NOMO-1 treated with dmso at 0.1 percent for 144 hours (cell line): ENCODE measurements at regions not wholly inside any gene's neighbourhood (a gene's known extent, or its start where the extent isn't known, plus 50 kb on each side); places are given as distances from the start of the nearest gene placed in this dataset.
"Not testable (repeated sequence)": the region's sequence is repeated elsewhere in the genome, so short reads cannot be mapped to it uniquely, and the experiment has no call there.

Source experiments
- DNase-seq: peaks from one replicate; lab custom pipeline; 2025; ENCODE audit not compliant: unreplicated experiment; lab: John Stamatoyannopoulos, UW

GRCh38 chr10:57599440-57599839 is 668.3 kb downstream of the IPMK start:
- no peak for DNase-seq

DNA sequence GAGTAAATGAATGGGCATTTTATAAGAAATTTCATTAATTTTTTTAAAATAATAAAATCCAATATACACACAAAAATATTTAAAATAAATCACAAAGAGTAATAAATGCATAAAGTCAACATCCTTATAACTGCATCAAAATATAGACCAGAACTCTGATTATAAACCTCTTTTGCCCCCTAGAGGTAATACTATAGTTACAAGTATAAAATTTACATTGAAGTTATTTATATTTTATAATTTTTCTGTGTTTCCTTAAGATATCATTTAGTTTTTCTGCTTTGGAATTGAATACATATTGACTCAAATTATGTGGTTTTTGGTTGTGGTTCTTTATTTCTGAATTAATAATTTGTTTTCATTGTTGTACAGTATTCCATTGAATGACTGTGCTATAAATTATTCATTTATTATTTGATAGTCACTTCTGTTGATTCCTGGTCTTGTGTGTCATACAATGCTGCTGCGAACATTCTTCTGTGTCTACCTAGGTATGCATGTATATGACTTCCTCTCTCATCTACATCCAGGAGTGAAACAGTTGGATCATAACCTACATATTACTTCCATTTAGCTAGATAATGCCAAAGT is 673.6 kb downstream of the IPMK start:
- no peak for DNase-seq

DNA sequence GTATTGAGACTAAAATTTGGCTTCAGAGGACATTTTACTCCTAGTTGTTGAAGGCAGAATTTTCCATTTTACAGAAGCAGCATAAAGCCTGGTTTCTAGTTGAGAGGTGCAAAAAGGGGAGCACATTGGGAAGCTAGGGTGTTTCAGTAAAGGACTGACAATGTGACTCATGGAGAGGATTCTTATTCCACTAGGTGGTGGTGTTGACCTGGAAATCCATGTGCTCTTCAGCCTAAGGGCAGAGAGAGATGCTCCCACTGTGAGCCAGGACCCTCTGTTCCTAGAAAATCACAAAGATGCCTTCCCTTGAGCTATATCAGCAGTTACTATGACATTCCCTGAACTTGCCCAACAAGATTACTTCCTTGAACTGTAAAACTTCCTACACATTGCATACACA is 687.8 kb downstream of the IPMK start:
- no peak for DNase-seq

DNA sequence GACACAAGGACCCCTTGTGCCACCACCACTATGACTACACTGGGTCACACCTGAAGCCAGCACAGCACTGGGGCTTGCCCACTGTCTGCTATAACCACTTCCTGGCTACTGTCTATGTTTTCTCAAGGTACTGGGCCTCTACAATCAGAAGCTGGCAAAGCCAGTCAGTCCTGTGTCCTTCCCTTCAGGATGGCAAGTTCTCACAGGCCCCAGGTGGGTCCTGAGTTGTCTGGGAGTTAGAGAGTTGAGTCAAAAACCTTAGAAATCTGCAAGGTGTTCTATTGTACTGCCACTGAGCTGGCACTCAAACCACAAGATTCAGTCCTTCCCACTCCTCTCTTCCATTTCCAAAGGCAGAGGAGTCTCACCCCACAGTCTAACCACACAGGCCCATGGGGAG is 705.5 kb downstream of the IPMK start:
- no peak for DNase-seq

- not testable (repeated sequence) for DNase-seq
These were observed 715.9 kb downstream of the IPMK start for GRCh38 chr10:57551774-57552173.

DNA sequence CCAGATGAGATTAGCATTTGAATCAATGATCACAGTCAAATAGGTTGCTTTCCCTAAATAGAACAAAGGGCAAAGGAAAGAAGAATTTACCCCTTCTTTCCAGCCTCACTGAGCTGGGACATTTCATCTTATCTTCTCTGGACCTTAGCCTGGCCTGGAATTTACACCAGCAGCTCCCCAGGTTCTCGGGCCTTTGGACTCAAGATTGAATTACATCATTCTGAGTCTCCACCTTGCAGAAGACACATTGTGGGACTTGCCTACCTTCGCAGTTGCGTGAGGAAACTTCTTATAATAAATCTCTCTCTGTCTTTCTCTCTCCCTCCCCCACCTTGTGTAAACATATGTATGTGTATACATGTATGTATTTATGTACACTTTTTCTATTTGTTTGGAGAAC is 732.4 kb downstream of the IPMK start:
- DNase-seq = no peak

DNA sequence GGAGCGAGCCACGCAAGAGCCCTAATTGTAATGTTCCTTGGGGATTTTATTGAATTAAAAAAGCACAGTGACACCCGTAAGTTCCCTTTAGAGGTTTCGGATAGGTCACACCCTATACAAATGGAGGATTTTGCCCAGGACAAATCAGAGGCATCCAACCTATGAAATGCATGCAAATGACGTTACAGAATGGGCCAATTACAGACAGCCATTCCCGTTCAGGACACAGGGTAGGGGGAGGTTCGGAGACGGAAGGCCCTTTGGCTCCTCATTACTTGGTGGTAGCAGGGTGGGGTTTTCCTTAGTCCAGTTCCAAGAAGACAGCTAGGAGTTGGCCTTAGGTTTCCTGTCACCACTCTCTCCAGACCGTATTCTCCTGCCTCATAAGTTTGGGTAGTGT is 754.1 kb downstream of the IPMK start:
- DNase-seq = no peak

- DNase-seq = no peak
These were observed 759.9 kb downstream of the IPMK start for GRCh38 chr10:57507788-57508187.

DNA sequence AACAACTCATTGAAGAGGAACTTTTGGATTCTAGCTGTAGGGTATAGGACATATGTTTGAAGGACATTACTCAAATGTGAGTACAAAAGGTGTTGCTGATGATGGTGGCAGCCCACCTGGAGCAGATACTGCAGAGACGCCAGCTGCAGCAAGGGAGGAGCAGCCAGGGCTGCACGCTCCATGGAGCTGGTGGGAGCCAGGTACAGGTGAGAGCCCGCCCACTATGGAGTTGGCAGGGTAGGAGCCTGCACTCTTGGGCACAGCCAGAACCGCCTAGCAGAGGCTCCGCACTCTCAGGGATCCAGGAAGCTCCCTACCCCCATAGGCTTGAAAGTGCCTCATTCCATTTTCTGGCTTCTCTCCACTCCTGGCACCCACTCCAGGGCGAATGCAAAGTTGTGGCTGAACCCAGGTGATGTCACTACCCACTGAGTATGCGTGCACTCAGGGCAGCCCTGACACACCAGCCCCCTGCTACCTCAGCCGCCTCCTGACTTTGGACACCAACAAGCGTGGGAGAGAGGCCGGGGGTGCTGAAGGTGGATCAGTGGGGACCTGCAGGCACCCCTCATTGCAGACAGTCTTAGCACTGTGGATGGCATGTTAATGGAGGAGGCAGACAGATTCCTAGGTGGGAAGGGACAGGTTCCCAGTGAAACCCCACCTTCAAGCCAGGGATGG is 761.1 kb downstream of the IPMK start:
- DNase-seq = no peak

DNA sequence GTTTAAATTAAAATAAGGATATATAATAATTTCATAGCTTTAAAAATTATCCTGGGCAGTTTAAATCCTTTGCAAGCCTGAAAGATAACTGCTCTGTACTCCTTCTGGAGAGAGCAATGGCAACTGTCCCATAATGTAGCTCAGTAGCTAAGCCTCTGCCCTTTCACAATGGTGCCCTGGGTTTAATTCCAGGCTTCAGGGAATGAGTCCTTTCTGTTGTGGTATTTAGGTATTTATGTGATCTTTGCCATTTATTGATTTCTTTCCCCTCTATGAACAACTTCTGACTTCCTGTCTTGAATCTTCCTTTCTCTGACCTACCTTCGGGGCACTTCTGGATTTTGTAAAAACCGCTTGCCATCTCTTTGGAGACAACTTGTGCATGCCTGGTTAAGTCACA is 773.2 kb downstream of the IPMK start:
- DNase-seq = no peak

DNA sequence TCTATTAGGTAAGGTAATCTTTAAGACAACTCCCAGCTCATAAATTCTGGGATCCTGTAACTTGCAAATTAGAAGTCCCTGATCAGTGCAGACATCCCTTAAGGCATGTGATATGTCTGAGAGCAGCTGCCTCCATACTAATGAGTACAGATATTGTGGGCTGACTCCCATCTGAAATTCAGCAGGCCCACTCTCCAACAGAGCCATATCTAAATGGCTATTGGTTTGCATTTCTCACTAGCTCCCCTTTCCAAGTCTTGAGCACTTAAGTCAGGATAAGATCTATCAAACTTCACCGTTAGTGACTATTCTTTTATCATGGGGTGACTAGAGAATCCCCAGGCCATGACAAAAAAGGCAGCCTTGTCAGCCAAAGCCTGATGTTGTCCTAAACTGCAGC is 785.4 kb downstream of the IPMK start:
- DNase-seq = no peak

GRCh38 chr10:57472823-57473619 is 794.7 kb downstream of the IPMK start:
- DNase-seq = no peak

DNA sequence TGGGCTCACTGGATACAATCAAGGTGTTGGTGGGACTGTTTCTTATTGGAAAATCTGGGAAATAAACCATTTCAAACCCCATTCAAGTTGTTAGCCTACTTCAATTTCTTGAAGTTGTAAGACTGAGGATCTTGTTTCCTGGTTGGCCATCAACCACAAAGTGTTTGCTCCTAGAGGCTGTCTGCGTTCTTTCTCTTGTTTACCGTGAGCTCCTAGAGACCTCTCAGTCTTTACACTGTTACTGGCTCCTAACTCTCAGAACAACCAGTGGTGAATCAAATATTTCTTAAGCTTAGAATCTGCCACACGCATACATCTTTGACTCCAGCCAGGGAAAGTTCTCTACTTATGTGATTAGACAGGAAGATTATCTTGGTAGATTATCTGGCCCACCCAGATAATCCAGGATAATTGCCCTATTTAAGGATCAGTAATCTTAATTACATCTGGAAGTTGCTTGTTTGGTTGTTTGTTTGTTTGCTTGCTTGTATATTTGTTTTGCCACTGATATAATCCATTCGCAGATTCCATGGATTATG is 798.7 kb downstream of the IPMK start:
- no peak for DNase-seq

DNA sequence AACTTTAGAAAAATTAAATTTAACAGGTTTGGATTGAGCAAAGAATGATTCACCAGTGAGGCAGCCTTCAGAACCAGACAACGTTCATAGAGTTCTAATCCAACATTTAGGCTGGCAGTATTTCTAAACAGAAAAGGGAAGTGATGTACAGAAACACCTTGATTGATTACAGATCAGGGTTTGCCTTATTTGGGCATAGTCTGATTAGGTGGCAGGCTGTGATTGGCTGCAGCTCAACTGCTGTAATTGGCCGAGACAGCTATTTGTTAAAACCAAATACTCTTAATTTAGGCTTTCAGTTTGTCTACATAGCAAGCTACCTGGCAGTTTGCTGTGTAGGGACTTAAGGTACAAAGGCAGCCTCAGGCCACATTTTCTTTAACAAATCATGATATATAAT is 802.5 kb downstream of the IPMK start:
- no peak for DNase-seq

- DNase-seq = no peak
These were observed 807.2 kb downstream of the IPMK start for GRCh38 chr10:57460540-57460939.

GRCh38 chr10:57457972-57458512 is 809.7 kb downstream of the IPMK start:
- DNase-seq = no peak

- DNase-seq = no peak
These were observed 837.3 kb downstream of the IPMK start for GRCh38 chr10:57430376-57430775.

DNA sequence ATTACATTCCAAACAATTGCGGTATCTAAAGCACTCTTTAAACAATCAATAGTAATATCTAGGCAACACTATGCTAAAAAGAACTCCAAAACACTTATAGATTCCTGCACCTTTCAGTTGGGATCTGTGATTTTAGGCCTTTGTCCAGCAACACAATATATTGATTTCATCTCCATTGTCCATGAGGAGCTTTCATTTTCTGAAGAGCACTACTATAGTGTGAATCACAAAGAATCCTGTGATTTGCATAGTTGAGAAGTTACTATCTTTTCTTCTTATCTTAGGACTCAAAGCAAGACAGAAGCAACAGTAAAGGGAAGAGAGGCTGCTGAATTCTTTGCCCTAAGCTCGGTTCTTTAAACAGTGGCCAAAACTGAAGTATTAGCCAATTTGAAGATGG is 846.8 kb downstream of the IPMK start:
- no peak for DNase-seq

DNA sequence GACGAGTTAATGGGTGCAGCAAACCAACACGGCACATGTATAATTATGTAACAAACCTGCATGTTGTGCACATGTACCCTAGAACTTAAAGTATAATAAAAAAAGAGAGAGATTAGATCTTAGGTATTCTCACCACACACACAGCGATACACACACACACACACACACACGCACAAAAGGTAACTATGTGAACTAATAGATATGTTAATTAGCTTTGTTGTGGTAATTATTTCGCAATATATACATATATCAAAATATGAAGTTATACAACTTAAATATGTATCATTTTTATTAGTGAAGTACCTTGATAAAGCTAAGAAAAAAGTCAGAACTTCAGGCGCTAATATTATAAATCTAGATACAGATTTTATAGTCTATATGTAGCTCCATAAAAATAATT is 849.2 kb downstream of the IPMK start:
- no peak for DNase-seq

DNA sequence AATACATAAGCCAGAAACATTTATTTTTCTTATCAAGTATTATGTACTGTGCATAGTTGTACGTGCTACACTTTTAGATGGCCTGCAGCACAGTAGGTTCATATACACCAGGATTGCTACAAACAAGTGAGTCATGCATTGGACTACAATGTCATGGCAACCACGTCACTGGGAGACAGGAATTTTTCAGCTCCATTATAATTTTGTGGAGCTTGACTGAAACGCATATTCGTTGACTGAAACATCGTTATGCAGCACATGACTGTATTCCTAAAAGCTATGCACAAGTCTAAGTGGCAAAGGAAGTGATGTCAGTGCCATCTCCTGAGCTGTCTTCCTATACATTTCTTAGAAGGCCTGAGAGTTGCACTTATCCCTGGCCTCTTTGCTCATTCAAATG is 871.8 kb downstream of the IPMK start:
- no peak for DNase-seq

- DNase-seq = no peak
These were observed 900.3 kb downstream of the IPMK start for GRCh38 chr10:57367412-57367811.

DNA sequence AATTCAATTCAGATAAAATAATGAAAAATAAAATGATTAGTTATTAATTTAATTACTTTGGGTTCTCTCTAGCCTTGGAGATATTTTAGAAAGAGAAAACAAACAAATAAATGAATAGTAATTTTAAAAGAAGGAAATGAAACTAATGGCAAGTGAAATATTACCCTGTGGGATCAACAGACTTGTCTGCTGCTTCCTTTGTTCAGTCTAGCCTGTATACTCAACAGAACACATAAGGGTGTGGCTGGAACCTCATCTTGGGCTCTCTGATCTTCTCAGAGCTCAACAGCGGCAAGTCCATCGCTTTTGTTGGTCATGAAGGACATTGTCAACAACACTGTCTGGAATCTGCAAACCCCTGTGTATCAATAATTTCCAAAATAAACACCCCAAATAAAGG is 904.9 kb downstream of the IPMK start:
- no peak for DNase-seq
